HTR-8/SVneo (cell line): ENCODE measurements at regions not wholly inside any gene's neighbourhood (a gene's known extent, or its start where the extent isn't known, plus 50 kb on each side); places are given as distances from the start of the nearest gene placed in this dataset.
"Not testable (repeated sequence)": the region's sequence is repeated elsewhere in the genome, so short reads cannot be mapped to it uniquely, and the experiment has no call there.

Source experiments
- DNase-seq: peaks from one replicate; pipeline ENCODE4 v3.0.0; 2011; ENCODE audit warnings: low spot score, mixed read lengths; ENCODE audit not compliant: insufficient read length
- FAIRE-seq: peaks from 2 replicates; lab custom pipeline; 2011; peaks lifted over from hg19 to GRCh38; lab: Jason Lieb, UNC

- DNase-seq (no peak), FAIRE-seq (no peak)
Observed at GRCh38 chrX:7545564-7545963, 297.4 kb upstream of the VCX start.

DNA sequence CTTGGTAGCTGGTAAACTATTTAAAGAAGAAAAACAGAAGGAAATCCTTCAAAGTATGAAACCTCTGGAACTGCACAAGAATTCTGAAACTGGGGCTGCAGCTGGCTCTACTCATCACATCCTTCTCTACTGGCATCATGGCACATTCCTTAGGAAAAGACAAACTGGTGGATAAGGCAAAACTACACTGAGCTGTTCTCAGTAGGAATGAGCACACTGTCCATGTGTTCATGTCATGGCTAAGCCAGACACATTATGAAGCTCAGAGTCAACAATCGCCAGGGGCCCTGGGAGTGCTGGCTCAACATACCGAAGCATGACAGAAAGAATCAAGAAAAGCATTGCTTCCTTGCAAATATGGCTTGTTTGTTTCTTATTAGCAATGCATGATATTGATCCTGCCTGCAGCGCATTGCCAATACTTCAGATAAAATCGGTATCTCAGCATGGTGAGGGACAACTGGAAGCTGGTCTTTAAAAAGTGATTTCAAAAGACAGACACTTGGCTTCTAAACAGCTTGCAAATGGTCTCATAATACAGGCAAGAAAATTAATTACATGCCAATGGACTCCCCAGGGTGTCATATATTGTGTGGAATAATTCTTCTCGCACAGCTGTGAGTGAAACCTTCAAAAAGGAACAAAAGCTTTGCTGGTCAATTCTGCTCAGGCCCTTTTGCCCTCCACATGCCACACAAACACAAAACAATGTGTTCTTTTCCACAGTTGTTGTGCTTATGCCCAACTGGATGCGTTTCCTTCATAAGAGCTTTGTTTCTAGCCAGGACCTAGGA, 300.2 kb upstream of the VCX start:
- no peak for DNase-seq

DNA sequence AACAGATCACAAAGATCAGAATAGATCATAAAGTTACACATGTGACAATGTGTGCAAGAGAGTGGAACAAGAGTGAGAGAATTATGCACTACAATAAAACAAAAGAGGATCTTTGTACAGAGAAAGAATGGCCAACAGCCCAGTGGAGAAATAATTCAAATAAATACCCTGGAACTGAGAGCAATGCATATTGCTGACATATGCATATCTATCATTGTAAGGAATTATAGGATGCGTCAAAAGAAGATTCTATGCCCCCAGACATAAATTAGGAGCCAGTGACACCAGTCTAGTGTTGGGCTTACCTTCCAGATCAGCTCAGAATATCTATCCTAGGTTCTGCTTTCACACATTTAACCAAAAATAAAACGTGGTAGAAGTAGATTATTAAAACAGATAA, 320.1 kb upstream of the VCX start:
- FAIRE-seq (no peak), DNase-seq (no peak)

More for the DNA sequence above, 300.2 kb upstream of the VCX start:
- FAIRE-seq: no peak

DNA sequence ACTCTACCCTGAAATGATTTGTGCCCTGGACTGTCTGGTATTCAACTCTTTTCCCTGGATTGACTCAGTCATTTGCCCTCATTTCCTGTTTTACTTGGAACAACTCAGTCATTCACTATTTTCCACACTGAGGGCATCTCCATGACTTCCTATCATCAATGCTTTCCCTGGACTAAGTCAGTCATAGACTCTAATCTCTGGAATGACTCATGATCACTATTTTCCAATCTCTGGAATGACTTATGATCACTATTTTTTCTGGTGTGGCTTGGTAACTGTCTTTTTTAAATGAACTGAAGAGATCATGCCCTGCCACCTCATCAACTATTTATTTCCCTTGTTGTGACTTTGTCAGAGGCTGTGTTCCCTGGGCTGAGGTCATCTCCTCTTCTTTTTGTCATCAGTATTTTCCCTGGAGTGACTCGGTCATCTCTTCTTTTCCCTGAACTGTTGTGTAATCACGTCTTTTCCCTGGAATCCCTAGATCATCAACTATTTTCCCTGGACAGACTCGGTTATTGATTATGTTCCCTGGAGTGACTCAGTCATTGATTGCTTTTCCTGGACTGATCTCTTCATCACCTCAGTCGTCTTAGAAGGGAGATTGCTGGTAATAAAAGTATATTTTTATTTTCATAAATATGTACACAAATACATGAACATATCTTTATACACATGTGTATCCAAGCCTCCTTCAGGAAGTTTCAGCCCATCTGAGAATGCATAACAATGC, 327.1 kb upstream of the VCX start:
- DNase-seq (no peak), FAIRE-seq (no peak)

- FAIRE-seq (no peak), DNase-seq (no peak)
Observed at GRCh38 chrX:7514871-7515599, 327.9 kb upstream of the VCX start.

DNA sequence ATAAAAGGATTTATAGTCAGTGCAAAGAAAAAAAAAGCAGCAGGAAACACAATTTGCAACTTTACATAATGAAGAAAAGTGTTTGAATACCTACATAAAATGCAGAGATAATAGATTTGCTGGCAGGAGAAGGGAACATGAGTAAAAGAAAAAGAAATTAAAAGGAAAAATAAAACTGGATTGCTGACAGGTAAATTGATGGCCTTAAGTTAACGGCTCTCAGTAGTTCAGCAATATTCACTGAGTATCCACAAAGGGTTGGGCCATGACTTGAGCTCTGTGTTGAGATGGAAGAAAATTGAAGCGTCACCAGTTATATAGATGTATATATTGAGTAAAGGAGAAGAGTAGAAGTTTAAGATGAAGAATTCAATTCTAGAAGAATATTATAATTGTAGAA, 330.1 kb upstream of the VCX start:
- FAIRE-seq (no peak), DNase-seq (no peak)

DNA sequence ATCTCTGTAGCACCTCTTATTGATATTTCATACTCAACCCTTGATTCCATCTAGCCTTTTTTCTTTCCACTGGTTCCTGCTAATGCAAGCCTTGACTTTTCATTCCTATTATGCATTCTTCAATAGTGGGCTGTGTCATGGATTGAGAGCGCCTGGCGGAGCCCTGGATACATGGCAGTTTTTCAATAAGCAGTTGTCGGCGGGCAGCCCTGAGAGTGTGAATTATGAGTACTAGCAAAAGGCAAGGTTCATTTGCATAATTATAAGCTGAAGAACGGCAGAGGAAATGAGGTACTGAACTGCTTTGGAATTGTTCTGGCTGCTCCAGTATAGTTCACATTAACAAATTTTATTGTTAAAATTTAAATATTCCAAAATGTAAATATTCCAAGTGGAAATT, 339.7 kb upstream of the VCX start:
- FAIRE-seq (no peak), DNase-seq (no peak)

GRCh38 chrX:7500386-7500785, 342.6 kb upstream of the VCX start:
- FAIRE-seq (no peak), DNase-seq (no peak)

DNA sequence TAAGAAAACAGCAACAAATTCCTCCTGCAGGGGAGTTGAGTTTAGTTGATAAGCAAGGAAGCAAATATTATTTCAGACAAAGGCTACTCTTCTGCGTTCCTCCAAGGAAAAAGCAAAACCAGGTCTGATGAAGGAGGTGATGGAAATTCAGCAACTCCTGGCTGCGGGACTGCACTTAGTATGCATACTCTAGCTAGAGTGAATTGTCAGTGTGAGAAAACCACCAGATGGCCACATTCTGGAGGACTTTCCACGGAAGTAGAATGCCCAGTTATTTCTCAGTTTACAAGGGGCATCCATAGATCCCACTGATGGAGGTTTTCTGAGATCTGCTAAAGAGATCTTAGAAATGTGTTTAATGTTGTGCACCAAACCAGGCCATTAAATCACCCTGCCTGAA, 338.6 kb upstream of the PUDP start:
- DNase-seq (no peak), FAIRE-seq (no peak)

DNA sequence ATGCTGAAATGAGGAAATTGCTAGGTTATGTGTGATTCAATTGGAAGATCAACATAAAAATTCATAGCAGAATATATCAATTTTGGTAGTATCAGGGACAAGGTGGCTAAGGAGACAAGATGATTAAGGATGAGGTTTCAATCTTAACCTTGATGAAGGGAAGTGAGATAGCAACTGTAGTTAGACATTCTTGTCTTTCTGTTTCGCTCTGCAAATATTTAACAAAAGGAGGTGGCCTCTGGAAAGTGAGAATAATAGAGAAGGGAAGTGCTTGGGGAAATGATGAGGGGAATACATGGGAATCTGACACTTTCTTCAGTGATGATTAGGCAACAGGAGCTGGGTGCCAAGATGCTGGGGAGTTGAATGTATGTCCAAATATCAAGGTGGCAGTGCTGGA, 337.1 kb upstream of the PUDP start:
- FAIRE-seq: no peak
- DNase-seq: no peak

DNA sequence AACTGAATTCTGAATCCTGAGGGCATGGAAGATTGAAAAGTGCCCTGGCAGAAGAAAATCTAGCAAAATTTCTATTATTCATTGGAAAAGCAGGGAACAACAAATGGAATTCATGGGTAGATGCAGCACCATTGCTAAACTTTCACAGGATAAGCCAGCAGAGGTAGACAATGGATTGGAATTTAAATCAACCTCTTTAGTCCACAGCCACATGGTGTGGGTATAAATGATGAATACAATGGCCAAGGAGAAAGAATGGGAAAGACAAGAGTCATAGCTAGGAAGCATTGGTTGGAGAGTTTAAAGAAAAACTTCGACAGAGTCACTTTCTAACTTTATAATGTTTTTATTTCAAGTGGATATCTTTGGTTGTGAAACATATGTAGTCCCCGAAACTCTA, 332.8 kb upstream of the PUDP start:
- DNase-seq (no peak), FAIRE-seq (no peak)

GRCh38 chrX:7462110-7462509, 314.2 kb upstream of the PUDP start:
- FAIRE-seq: no peak
- no peak for DNase-seq

- FAIRE-seq, DNase-seq: not testable (repeated sequence)
Observed at GRCh38 chrX:7461051-7461450, 313.1 kb upstream of the PUDP start.

GRCh38 chrX:7447801-7448499, 300.0 kb upstream of the PUDP start:
- FAIRE-seq: no peak
- DNase-seq: no peak

DNA sequence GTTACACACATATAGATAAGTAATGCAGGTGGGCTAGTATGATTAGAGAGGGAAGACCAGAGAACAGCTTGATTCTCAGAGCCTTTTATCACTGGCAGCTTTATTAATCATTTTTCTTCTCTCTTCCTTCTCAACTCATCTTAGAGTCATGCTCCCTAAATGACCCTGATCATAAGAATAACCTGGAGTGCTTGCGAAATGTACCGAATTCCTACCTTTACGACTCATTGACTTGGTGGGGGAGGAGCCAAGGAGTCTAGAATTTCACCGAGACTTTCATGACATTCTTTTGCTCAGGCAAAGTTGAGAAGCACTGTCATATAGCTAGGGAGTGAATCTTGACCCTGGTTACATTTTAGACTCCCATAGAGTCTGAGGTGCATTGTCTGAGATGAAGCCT, 298.9 kb upstream of the PUDP start:
- FAIRE-seq: no peak
- no peak for DNase-seq

GRCh38 chrX:7444967-7445366, 297.0 kb upstream of the PUDP start:
- DNase-seq: no peak
- FAIRE-seq: no peak

DNA sequence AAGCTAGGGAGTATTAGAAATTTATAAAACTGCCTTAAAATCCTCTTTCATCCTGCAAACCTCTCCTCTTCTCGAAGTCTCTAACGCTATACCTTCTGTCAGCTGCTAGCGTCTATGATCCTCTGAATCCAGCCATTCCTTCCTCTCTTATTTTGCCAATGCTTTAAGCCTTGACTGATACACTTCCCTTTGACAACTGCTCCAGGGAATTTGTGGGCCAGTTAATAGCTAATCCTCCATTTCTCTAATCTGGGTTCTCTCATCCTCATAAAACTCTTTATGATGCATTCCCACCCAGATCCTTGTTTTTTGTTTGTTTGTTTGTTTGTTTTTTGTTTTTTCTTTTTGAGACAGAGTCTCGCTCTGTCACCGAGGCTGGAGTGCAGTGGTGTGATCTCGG, 293.6 kb upstream of the PUDP start:
- FAIRE-seq (no peak), DNase-seq (no peak)

- no peak for DNase-seq
- FAIRE-seq: no peak
Observed at GRCh38 chrX:7435822-7436221, 287.9 kb upstream of the PUDP start.

- no peak for DNase-seq
- FAIRE-seq: no peak
Observed at GRCh38 chrX:7432901-7433300, 284.9 kb upstream of the PUDP start.

DNA sequence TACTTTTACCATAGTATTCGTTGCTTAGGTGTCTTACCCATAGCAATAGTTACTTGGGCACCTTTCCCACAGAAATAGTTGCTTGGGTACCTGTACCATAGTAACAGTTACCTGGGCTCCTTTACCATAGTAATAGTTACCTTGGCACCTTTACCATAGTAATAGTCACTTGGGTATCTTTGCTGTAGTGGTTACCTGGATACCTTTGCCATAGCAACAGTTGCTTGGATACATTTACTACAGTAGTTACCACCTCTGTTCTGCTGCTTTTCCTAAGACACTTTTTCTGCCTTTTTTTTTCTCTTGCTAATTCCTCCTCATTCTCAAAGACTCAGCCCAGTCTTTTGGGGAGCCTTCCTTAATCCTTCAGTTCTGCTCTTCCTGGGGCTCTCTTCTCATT, 272.8 kb upstream of the PUDP start:
- DNase-seq (no peak), FAIRE-seq (no peak)

GRCh38 chrX:7414753-7415152, 266.8 kb upstream of the PUDP start:
- no peak for FAIRE-seq
- DNase-seq: no peak
